Astrocyte of the spinal cord (primary cell): ENCODE measurements at regions not wholly inside any gene's neighbourhood (a gene's known extent, or its start where the extent isn't known, plus 50 kb on each side); places are given as distances from the start of the nearest gene placed in this dataset.

ENCODE experiments used
- DNase-seq: peaks from one replicate; pipeline ENCODE4 v3.0.0; 2011; ENCODE audit warnings: low read depth, low spot score
- H3K4me3 ChIP-seq: 2 replicates; pipeline ENCODE4 v1.5.1; 2011; ENCODE audit warnings: low read depth, mild to moderate bottlenecking, low read length, moderate library complexity
- CTCF ChIP-seq: IDR thresholded peaks from 2 replicates; pipeline ENCODE4 v1.5.1; 2012; ENCODE audit warnings: low read depth, mild to moderate bottlenecking, low read length, inconsistent platforms
- in situ Hi-C: cut with HindIII; loops from 2 replicates; pipeline ENCODE4 v1.10.0; 2017; ENCODE audit warnings: low sequenced_read_pairs

DNA sequence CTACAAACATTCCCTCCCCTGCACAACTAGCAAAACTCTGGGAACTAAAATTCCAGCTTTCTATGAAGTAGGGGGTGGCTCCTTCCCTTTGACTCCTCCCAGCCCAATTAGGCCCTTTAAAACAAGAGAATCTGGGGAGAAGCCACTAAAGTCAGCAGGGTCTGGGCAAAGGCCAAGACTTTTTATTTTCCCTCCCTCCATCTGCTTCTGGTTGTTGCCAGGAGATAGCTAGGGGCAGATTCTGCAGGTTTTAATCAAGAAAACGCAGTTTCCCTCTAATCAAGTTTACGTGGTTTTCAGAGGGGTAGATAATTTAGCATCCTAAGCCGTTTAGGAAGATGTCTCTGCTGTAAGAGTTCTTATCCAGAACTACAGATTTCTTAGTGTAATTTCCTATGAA lies 114.5 kb upstream of the CDH6 start:
- no peak for TF ChIP-seq CTCF
- in situ Hi-C loops, result no loop called here
- no peak for DNase-seq
- no peak overlapping the region for H3K4me3 ChIP-seq

- in situ Hi-C loops, result no loop called here
- DNase-seq, result no peak
- no peak for TF ChIP-seq CTCF
- H3K4me3 ChIP-seq, result no peak overlapping the region
Observed at GRCh38 chr5:31075981-31076380, 117.5 kb upstream of the CDH6 start.

DNA sequence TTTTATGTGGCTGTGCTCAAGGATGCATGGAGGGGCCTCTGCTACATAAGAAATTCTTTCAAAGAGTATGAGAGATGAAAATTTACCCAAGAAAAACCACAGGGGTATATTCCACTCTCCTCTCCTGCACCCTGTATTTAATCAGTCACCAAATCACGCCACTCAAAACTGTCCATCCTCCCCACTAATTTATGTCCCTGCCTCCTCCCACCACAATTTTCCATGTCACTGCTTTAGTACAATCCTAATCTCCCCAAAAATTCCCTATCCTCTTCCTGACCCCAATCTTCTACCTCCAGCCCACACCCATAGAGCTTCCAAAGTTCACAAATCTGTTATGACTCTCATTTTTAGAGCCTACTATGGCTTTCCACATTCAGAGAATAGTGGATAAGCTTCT lies 125.2 kb upstream of the CDH6 start:
- in situ Hi-C loops, result no loop called here
- no peak for DNase-seq
- H3K4me3 ChIP-seq, result no peak overlapping the region
- no peak for TF ChIP-seq CTCF

- no peak for TF ChIP-seq CTCF
- H3K4me3 ChIP-seq, result no peak overlapping the region
- in situ Hi-C loops, result no loop called here
- DNase-seq, result peak; percentile 3
Observed at GRCh38 chr5:31066655-31067328, 126.7 kb upstream of the CDH6 start.

DNA sequence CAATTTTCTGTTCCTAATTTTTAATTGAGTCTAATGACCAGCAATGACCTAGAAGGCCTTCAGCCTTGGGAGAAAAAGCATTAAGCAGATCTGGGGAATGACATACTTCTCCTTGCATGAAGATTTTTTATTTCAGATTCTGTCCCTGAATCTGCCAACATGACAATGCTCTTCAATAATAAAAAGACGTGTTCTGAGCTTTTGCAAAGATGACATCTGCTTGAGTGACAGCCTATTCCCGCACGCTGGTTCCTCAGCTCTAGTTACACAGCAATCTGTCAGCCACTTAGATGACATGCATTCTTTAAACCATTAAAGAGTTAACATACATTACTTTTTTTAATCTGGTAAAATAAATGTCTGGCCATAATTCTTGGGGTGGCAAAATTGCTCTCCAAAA lies 129.3 kb upstream of the CDH6 start:
- TF ChIP-seq CTCF, result no peak
- no peak overlapping the region for H3K4me3 ChIP-seq
- in situ Hi-C loops, result no loop called here
- DNase-seq, result no peak

GRCh38 chr5:31062902-31063580 lies 130.4 kb upstream of the CDH6 start:
- DNase-seq, result no peak
- H3K4me3 ChIP-seq, result no peak overlapping the region
- no peak for TF ChIP-seq CTCF
- in situ Hi-C loops, result no loop called here
